HS-27A (cell line): ENCODE measurements at regions not wholly inside any gene's neighbourhood (a gene's known extent, or its start where the extent isn't known, plus 50 kb on each side); places are given as distances from the start of the nearest gene placed in this dataset.

Experiments used
- DNase-seq: peaks from one replicate; pipeline ENCODE4 v3.0.0-alpha.2; 2012; ENCODE audit warnings: low read depth, missing footprints

DNA sequence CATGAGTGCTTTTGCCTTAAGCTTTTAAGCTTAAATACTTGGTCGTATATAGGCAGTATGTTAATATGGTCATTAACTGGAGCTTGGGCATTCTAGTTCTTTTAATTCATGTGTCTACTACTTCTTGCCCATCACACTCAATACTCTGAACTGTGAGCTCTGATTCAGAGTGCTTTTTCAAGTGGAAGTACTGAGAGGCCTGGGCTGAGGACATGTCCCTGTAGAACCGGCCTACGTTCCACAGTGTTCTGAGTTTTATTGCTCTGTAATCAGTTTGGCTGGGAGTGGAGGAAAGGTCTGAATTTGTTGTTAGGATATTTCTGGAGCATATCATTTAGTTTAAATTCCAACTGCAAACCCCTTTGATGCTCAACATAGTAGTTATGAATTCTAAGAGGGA, 1744.8 kb upstream of the MIR17HG start:
- no peak for DNase-seq

- DNase-seq: no peak
Observed at GRCh38 chr13:89603187-89603586, 1744.3 kb upstream of the MIR17HG start.

DNA sequence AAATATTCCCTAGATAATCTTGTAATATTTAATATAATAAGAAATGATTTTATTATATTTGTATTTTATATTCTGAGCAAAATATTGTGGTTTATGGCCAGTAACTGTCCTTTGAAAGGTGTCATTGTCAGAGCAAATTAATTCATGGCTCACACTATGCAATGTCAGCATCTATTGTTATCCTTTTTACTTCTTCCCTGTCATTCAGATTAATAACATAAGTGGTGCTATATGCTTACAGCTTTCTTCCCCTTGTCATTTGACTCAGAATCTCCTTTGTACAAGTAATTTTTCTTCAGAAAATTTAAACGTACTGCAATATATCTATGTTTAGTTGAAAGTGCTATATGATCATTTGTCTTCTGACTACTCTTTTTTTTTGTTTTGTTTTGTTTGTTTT, 1738.2 kb upstream of the MIR17HG start:
- no peak for DNase-seq

DNA sequence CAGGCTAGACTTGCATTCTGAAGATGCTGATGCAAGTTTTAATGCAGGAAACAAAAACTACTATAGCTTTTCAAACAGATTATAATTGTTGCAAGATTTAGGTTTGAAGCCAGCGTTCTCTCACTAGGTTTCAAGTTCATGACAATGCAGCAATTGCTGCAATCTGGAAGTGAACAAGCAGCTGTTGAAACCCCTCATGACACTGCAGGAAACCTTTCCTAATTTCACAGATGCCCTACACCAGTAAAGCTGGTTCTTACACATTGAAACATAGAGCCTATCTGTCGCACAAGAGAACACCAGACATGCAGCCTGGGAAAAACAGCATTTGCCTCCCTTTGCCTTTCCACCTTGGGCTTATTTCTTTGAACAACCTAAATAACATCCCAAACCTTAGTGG, 1737.2 kb upstream of the MIR17HG start:
- DNase-seq: no peak

DNA sequence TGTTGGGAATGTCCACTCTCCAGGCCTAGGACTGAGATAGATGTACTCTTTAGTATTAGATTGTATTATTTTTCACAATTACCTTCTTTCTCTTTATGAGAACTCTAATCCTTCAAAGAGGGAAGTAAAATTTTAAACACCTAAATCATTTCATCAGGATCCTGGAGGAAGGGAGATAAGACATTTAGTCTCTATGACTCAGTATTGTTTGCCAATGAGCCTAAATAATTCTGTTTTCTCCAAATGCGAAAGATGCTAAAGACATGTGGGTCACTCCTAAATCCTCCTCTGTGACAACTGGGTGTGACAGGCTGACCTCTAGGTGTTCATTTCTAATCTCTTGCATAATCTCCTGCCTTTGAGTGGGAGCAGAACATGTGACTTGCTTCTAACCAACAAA, 1736.6 kb upstream of the MIR17HG start:
- no peak for DNase-seq

- no peak for DNase-seq
Observed at GRCh38 chr13:89627996-89628395, 1719.5 kb upstream of the MIR17HG start.

DNA sequence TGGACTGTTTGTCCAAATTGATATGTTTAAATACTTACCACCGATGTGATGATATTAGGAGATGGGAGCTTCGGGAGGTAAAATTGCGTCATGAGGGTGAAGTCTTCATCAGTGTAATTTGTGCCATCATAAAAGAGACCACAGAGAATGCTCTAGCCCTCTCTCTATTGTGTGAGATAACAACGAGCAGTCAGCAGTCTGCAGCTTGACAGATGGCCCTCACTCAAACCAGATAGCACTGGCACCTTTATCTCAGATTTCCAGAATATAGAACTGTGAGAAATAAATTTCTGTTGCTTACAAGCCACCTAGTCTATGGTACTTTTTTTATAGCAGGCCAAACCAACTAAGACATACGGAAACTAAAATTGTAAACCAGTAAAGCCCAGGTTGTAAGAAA, 1718.9 kb upstream of the MIR17HG start:
- no peak for DNase-seq

- no peak for DNase-seq
Observed at GRCh38 chr13:89650226-89650625, 1697.3 kb upstream of the MIR17HG start.

- no peak for DNase-seq
Observed at GRCh38 chr13:89660752-89661151, 1686.7 kb upstream of the MIR17HG start.

DNA sequence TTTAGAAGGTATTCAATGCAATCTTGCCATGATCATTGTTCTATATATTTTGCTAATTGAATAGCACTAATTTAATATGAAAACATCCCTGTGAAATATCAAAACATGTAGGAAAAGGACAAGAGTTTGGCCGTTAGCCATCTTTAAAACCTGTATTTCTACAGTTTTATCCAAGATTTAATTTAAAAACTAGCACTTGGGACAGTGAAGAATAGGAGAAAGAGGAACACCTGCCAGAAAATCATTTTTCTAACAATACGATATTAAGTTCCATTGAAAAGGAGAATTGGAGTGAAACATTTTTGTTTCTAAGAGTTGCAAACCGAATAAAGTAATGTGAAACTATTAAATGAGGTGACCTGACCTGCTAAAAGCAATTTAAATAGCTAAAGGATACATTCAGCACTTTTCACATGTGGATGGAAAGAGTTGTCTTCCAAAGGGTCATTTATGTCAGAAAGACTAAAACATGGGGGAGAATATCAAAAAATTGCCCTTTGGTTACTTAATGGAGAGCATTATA, 1673.6 kb upstream of the MIR17HG start:
- no peak for DNase-seq

DNA sequence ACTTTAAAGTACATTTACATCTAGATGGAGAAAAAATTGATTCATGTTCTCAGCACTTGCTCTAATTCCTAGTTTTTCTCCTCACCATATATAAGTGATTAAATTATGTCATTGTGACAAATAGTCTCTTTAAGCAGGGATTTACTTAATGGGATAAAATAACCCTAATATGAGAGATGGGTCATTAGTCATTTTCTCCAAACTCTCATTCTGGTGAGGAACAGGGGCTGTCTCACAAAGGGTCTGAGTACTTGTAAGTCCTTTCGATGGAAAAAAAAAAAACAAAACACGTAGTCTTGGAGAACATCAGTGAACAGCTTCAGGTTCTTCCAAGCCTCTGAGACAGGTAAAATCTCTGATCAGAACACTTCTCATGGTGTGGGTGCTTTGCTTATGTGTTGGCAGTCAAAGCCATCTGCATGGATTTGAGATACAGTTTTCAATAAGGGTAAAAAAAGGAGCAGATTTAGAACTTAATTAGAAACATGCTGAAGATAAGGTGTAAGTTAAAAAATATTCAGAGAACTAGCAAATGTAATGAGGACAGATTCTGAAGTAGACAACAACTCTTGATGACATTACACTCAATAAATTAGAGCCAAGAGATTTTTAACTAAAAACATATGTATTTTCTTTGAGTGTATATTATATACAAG, 1668.9 kb upstream of the MIR17HG start:
- no peak for DNase-seq

DNA sequence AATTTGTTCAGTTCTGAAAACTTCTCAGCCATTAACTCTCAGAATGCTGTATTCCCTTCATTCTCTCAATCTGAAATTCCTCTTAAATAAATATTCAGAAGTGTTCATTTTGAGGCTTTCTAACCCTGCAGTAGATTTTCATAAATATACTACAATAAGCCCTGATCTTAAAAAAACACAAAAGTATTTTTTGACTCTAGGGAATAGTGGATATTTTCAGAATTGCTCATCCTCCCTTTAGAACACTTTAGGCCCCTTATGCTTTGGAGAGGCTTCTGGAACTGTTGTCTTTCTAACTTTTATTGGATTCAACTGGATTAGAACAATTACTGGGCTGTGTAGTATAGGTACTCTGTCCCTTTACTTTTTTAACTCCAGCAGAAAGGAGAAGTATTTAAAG, 1662.6 kb upstream of the MIR17HG start:
- DNase-seq: no peak

GRCh38 chr13:89686171-89686570, 1661.3 kb upstream of the MIR17HG start:
- DNase-seq: no peak

DNA sequence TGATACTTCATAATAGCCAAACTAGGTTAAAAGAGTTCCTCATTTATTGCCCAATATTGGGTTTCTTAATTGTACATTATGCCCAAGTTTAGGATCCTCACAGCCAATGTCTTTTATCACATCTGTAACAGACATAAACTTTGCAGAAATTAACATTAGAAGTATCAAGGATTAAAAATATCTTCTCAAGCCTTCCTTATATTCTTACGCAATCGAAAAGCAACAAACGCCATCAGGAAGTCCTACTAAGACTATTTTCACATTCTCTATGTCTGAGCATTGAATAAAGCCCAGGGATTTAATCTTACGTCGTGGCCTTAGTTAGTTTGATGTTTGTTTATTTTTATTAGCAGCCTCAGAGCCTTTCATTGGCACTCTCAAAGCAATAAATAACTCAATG, 1660.4 kb upstream of the MIR17HG start:
- DNase-seq: no peak

- DNase-seq: no peak
Observed at GRCh38 chr13:89688918-89689317, 1658.6 kb upstream of the MIR17HG start.

GRCh38 chr13:89694451-89694850, 1653.0 kb upstream of the MIR17HG start:
- DNase-seq: no peak

DNA sequence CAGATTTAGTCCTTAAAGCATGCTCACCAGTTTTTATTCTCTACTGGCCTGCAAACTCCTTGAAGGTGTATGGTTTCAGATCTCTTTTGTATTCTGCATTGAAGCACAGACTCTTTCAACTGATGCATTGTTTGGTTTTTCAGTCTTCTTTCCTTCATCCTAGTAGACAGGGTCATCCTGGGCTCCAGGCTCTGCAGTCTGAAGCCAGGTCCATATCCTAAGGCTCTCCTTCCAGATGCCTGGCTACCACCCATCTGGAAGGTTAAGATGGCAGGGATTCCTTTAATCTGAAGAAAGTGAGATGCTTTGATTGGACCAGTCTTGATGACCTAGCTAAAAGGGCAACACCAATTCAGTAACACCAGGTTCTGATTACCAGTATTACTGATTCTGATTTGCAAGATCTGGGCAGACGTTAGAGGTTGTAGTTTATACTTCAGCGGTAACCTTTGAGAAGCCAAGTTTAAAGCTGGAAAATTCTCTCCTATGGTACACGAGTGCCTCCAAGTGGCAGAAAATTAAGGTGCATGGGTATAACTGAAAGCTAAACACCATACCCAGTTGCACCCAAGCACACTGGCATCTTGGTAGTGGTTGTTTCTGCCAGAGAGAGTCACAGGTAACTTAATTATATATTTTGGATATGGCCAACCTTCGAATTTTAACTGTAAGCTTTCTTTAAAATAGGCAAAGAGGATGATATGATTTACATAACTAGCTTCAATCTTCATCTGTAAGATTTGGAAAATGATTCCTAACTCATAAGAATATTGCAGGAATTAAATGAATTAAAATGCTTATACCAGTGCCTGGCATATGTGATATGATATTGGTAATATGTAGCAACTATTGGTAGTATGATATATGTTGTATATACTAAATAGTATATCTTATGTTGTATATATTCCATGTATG, 1651.9 kb upstream of the MIR17HG start:
- DNase-seq: peak; percentile 3

- no peak for DNase-seq
Observed at GRCh38 chr13:89701913-89702312, 1645.6 kb upstream of the MIR17HG start.

- DNase-seq: no peak
Observed at GRCh38 chr13:89704040-89704439, 1643.4 kb upstream of the MIR17HG start.

DNA sequence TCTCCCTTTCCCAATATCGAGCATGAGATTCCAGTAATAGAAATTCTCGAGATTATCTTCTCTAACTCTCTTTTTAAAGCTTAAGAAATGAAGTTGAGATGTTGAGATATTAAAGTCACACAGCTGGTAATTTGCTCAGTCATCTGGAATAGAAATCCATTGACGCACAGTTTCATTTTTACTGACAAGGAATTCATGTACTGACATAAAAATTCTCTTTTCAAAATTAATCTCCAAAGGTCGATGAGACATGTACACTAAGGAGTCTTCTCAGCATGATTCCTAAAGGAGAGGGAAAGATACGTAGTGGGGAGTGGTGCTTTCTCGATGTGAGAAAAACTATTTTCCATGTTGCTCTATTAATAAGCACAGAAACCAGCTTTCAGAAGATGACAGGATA, 1639.5 kb upstream of the MIR17HG start:
- no peak for DNase-seq

DNA sequence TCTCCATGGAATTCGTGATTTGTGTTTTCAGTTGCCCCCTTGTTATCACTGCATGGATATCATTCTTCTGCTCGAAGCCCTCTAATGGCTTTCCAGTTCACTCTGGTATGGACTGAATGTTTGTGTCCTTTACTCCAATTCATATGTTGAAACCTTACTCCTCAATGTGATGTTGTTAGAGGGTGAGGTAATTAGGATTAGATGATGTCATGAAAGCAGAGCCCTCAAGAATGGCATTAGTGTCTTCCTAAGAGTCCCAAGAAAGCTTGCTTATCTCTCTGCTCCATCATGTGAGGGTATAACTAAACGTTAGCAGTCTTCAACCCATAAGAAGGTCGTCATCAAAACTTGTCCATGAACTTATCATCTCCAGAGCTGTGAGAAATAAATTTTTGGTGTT, 1626.3 kb upstream of the MIR17HG start:
- DNase-seq: no peak

GRCh38 chr13:89726690-89727435, 1620.6 kb upstream of the MIR17HG start:
- no peak for DNase-seq

DNA sequence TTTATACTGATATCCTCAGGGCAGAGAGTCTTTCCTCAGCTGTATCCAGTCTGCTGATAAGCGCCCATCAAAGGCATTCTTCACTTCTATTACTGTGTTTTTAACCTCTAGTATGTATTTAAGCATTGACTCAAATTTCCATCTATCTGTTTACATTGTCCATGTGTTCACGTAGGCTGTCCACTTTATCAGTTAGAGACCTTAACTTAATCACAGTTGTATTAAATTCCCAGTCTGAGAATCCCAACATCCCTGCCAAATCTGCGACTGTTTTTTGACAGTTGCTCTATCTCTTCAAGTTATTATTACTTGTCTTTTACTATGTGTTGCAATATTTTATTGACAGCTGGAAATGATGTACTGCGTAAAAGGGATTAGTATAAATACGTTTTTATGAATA, 1613.7 kb upstream of the MIR17HG start:
- DNase-seq: no peak
